HG03442 (cell line): ENCODE measurements at regions not wholly inside any gene's neighbourhood (a gene's known extent, or its start where the extent isn't known, plus 50 kb on each side); places are given as distances from the start of the nearest gene placed in this dataset.

Experiments
- ATAC-seq: cut with Tn5 transposase; IDR thresholded peaks from one replicate; pipeline ENCODE4 v1.9.1; 2021; ENCODE audit warnings: mild to moderate bottlenecking, moderate library complexity; ENCODE audit not compliant: unreplicated experiment

DNA sequence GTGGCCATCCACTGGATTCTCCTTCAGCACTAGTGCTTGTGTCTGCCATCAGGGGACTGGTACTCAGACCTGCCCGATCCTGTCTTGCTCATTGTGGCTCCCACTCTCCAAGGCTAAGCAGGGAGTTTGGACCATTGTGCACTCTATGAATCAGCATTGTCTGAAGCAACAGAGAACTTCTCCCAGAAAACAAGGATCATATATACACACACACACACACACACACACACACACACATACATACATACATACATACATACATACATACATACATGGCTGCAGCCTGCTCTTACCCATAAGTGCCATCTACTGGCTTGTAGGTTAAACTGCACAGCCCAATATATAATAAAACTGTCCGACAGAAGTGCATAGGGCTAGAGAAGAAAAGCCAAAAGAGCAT lies 345.3 kb upstream of the LCORL start:
- peak; percentile 95 for ATAC-seq

DNA sequence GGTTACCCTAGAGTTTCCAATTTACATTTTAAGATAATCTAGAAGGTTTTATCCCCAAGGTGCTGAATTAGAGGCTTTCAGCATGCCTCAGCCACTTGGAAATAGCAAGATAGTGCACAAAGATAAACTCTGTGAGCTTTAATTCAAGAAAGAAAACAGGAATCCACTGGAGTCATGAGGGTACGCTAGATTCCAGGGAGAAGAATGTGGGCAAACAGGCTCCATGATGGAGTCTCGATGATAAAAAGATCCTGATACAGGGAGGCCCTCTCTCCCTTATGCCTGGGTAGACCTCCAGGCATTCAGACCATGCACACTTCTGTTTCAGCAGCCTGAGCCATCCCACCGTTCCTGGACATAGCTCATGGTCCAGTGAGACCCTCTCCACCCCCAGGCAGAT lies 344.6 kb upstream of the LCORL start:
- ATAC-seq, result no peak

DNA sequence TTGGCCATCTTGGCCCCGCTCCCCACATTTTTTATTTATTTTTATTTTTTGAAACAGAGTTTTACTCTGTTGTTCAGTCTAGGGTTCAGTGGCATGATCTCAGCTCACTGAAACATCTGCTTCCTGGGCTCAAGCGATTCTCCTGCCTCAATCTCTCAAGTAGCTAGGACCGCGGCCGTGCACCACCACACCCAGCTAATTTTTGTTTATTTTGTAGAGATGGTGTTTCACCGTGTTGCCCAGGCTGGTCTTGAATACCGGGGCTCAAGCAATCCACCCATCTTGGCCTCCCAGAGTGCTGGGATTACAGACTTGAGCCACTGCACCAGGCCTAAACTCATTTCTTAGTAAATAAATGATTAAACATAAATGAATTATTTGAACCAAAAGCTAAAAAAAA lies 322.0 kb upstream of the LCORL start:
- ATAC-seq, result no peak

DNA sequence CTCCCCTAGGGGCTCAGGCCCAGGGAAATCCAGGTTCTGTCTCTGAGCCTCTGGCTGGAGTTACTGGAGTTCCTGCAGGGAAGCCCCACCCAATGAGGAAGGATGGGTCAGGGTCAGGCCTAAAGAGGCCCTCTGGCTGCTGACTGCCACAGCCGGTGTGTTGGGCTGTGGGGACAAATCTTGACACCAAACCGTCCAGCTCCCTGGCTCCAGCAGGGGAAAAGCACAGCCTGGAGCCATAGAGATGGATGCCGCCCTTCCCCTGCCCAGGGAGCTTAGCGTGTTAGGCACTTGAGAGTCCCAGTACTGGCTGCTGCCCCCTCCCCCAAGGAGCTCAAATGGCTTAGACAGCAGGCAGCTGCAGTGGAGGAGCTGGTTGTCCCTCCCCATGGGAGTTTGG lies 321.3 kb upstream of the LCORL start:
- no peak for ATAC-seq

DNA sequence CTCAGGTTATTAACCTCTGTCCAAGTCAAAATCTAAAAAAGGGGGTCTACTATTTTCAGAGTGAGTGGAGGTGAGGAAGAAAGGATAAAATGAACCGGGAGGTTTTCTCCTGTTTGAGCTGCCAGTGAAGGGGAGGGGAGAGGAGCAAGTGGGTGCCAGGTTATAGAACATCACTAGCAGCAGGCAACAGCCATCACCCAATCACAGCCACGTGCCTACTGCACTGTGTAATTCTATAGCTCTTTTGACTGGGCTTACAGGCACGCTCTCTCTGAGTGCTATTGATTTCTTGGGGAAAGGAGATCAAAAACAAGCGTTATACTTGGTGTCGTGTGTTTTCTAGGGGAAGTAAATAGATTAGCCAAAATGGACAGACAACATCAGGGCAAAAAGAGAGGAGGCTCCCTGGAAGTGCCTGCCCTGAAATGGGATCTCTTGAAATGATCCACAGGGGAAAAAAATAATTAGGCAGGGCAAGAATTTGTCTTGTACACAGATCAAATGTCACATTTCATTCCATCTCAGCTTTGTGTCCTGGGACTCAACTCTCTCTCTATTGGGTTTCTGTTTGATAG lies 300.5 kb upstream of the LCORL start:
- no peak for ATAC-seq

DNA sequence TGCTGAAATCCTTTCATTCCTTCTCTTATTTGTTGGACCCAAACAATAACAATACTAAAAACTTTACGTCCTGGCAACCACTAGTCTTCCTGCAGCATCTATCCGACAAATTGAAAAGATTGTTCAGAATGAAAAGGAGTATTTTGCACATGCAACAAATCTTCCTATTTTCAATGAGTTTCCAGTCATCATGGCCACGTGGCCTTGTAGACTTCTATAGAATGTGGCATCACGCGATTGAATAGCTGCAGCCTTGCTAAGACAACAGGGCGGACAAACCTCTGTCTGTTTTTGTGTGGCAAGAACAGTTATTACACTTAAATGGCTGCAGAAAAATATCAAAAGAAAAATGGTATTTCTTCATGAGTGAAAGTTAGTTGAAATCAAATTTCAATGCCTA lies 297.9 kb upstream of the LCORL start:
- ATAC-seq, result no peak

DNA sequence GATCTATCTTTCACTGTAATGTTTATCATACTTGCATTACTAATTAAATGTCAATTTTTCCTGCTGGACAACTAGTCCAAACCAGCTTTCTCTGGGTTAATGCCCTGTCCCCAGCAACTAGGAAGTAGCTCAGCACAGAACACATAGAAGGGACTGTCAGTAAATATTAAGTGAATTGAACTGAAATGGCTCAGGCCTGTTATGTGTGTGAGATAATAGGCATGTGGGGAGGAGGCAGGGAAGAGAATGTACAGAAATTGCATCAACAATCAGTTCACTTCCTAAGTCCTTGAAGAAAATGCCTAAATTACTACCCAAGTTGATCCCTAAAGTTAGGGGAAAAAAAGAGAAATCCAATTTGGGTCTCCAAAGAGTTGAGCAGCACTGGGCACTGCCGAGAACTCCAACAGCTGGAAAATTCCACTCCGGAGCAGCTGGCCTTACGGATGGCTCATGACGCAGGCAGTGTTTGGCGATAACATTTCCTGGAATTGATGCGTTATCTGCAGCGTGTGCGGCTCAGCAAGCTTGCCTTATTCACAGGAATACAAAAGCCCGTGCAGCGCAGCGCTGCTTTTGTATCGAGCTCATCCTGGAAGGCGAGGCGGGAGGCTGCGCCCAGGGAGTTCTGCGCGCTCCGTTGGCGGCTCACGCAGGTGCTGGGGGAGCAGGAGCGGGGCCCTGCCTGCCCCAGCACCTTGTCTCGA lies 297.3 kb upstream of the LCORL start:
- ATAC-seq, result no peak

DNA sequence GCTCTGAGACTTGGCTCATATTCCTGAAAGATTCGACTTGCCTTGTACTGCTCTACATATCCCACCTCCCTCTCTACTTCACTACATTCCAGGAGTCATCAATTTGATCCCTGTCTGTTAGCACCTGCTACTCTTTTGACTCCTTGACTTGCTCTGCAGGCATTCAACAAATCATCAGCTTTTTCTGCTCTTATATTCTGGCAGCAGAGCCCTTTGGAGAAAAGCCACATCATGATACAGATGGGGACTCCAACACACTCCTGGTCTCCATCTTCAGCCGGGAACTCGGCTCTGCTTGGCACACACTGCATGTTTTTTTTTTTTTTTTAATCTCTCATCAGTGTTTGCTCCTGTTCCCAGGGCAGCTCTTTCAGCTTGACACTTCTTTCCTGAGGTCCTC lies 293.2 kb upstream of the LCORL start:
- ATAC-seq, result no peak

DNA sequence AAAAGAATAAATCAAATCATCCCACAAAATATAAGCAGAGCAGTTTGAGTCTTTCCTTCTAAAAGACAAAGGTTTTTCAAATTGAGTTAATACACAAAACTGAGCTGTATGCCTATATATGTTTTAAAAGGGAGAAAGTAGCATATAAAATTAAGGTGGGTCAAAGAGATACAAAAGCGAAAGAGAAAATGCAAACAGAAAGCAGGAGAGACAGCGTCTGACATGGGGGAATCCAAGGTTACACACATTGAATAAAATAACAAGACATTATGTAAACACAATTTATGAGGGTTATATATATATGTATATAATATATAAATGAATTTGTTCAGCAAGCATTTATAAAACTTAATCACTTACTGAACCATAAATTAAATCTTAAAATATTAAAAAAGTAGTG lies 276.1 kb upstream of the LCORL start:
- ATAC-seq, result no peak

DNA sequence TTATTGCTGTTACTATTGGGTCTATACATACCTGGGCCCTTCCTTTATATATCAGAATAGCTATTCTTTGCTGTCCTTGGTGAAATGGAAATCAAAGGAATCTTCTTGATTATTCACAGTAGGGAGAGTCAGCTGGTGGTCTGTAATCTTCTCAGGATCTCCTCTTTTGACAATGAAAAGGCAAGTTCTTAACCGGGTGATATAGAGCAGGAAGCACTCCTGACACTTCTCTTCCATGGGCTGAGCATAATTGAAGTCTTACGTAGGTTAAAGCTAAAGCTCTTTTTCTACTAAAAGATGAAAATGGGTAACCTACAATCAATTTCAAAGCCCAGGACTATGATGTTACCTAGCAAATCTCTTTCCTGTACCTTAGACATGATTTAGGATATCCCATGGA lies 274.9 kb upstream of the LCORL start:
- ATAC-seq, result no peak

DNA sequence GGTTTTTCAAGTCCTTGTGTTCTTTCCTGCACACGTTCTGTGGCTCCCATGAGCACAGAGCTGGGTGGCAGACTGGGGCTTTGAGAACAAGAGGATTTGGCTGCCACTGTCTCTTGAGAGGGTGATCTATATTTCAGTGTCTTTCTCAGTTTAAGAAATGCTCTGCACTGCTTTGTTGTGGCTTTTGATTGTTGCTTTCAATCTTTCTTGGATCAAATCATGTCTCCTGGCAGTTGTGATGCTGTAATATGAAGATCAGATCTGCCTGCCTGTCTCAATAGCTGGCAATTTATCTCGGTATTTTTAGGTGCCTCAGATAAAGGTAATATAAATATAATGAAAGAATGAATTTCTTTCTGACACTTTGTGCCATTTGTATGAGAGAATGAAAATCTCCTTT lies 273.3 kb upstream of the LCORL start:
- no peak for ATAC-seq

DNA sequence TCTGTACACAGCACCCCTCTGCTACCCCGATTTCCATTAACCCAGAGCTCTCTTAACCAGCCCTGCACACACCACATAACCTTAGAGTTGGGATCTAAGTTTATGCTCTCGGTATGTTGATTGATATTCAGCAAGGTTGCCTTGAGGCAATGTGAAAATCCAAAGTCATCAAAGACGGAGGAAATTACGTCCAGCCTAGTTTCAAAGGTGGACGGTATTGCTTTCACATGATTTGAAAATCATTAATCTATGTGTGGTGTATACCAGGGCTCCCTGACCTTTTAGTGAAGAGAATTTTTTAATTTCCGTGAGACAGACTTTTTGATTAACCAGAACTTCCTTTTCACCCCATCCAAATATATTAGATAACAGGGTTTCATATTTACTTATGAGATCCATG lies 272.5 kb upstream of the LCORL start:
- ATAC-seq, result no peak

DNA sequence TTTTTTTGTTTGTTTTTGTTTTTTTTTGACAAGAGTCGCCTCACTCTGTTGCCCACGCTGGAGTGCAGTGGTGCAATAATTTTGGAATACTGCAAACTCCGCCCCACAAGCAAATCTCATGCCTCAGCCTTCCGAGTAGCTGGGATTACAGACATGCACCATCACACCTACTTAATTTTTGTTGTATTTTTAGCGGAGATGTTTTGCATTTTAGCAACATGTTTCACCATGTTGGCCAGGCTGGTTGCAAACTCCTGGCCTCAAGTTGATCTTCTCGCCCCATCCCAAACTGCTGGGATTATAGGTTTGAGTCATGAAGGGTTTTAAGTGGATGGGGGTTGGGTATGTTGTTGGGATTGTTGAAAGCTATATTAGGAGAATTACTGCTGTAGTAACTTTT lies 270.9 kb upstream of the LCORL start:
- no peak for ATAC-seq

DNA sequence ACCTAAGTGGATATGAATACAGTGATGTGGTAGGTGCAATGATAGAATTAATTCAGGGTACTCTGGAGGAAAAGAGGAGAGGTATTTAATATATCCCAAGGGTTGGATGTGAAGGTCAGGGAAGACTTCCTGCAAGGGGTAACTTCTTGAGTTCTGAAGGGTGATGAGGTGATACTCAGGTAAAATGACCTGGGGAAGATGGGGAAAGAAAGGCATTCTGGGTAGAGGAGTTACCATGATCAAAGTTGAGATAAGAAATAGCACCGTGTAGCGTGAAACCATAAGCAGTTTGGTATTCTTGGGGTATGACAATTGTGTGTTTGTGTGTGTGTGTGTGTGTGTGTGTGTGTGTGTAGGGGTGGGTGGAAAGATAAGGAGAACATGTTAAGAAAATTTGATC lies 270.4 kb upstream of the LCORL start:
- ATAC-seq, result no peak

DNA sequence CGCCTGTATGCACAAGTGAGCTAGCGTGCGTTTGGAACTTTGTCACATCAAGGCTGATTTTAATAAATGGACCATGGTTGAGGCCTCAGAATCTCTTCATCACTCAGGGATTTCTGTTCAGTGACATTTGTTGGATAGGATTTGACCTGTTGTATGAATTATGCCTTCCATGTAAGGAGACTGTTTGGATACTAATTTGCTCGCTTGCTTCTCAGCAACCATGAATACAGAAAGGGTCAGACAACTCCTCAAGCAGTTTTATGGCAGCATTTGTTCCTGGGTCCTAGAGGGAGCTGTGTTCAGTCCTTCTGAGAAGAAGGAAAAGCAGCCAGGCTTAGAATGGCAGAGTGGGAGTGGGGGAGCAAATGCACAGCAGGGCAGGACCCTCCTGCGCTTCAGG lies 269.7 kb upstream of the LCORL start:
- no peak for ATAC-seq

DNA sequence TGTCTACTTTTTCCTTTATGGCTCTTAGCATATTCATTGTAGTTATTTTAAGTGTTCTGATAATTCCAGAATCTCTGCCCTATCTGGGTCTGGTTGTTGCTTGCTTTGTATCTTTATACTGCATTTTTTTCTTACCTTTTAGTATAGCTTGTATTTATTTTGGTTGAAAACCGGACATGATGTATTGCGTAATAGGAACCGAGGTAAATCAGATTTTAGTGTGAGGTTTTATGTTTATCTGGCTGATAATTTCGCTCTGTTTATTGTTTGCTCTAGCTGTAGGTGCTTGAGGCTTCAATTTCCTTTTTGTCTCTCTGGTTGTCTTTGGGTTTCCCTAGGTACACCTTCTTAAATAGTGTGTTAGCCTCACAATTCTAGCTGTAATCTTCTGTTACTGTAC lies 263.8 kb upstream of the LCORL start:
- ATAC-seq, result no peak

DNA sequence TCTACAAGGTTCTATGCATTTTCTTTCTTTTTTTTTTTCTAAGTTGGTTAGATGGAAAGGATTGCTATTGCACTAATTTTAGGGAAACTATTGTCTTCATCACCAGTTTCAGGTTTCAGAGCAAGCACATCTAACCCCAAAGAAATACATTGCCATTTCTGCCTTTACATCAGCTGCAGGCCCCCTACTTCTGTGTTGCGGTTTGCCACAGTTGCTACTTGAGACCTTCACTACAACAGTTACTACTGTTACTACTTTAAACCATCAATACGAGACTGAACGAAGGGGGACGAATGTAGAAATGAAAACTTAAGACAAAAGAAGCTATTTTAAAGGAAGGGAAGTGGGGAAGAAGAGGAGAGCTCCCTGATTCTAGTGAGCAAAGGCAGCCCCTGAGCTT lies 256.7 kb upstream of the LCORL start:
- ATAC-seq, result no peak

DNA sequence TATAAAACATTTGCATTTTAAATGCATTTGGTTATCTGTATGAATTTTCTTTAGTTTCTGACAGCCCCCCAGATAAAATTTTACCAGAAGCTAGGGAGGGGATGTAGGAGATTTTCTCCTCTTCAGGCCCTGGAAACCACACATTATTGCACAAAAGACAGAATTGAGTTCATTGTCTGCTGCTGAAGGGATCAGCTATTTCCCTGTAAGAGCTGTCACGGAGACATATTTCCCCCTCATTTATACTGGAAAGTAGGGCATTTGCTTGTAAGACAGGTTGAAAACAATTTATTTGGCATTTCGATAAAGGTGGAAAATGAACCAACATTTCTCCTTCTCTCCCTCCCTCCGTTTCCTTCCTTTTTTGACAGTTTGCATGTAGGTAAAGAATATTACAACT lies 241.3 kb upstream of the LCORL start:
- no peak for ATAC-seq

DNA sequence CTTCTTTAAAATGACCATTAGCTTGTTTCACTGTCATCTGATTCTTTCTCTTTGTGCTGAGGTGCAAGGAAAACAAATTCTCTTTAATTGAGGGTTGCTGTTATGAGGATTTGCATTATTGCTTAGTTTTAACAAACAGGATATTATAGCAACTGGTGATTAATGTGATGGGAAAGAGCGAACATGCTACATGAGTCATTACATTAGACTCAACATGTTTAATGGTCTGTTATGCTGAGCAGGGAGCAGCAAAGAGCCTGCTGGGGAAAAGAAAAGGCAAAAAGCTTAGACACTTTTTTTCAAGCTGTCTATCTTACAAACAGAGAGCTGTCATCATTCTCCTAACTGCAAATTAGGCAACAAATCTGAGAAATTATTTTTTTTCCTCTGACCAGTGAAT lies 230.5 kb upstream of the LCORL start:
- no peak for ATAC-seq

DNA sequence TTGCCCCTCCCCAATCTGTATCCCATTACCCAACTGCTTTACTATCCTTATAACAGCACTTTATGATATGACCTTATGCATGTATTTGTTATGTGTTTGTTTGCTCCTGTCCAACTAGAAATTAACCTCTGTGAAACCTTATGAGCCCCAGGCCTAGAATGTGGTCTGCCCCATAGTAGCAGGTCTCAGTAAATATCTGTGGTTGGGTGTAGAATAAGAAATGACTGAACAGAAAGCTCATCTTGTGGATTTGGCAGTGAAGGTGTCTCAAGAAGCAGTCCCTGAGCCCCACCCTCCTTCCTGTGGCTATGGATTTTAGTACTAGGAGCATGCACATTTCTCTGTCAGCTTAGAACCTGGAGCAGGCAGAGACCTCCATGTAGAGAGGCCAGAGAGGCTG lies 229.0 kb upstream of the LCORL start:
- ATAC-seq, result no peak

DNA sequence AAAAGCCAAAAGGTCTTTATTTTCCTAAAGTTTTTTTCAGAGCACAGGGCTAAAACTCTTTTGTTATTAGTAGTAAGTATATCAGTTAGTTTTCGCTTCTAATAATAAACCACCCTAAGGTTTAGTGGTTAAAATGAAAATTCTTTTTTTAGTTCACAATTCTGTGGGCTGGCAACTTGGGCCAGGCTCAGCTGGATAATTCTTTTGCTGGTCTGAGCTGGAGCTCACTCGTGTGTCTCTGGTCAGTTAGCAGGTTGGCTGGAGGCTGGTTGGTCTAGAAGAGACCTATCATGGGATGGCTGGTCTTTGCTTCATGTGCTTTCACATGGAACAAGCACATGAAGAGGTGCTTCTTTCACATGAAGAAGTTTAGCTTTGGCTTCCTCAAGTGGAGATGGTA lies 227.1 kb upstream of the LCORL start:
- ATAC-seq, result no peak

DNA sequence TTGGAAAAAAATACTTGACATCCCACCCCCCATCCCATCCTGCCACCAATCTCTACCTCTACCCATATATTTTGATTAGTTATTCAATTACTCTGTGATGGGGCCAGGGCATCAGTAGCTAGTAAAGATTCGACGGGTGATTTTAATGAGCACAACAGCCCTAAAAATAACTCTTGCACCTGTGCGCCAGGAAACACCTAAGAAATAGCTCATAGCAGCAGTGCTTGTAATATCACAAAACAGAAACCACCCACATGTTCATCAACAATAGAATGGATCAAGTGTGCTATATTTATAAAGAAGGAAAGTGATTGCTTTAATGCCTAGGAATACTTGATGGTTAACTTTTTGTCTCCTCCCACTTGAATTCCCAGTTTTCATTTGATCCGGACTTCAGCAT lies 225.6 kb upstream of the LCORL start:
- ATAC-seq, result no peak
